ENCODE measurements at regions not wholly inside any gene's neighbourhood (a gene's known extent, or its start where the extent isn't known, plus 50 kb on each side); places are given as distances from the start of the nearest gene placed in this dataset.

GRCh38 chr9:135344523-135344901, 135.1 kb upstream of the PPP1R26 start:
- Histone ChIP-seq H3K27me3 (peaks cover 11 to 97% (median 61%) of the 10 kb centered on the region in 7 donors), H3K4me1 (peaks cover 0 to 10% (median 0%) of the 10 kb centered on the region in 9 donors), H3K27ac (no peak overlapping the region), H3K4me3 (no peak overlapping the region), H3K9me3 (no peaks in the 10 kb centered on the region), H3K36me3 (no peaks in the 10 kb centered on the region)
- DNase-seq (no peak), ATAC-seq (no peak)
- intact Hi-C loops (cut with DNase I): loop anchor here (1.0 to 10.0 kb wide), 5 partner anchors 68 to 657 kb away; partner anchors contain the start of gene OLFM1 (in 4 of the 10)
- no peak for TF ChIP-seq CTCF (IDR thresholded peaks at IDR 0.05)
- WGBS, 2 donors: 79 to 83% methylated on average over 7 of the region's 7 CpGs

DNA sequence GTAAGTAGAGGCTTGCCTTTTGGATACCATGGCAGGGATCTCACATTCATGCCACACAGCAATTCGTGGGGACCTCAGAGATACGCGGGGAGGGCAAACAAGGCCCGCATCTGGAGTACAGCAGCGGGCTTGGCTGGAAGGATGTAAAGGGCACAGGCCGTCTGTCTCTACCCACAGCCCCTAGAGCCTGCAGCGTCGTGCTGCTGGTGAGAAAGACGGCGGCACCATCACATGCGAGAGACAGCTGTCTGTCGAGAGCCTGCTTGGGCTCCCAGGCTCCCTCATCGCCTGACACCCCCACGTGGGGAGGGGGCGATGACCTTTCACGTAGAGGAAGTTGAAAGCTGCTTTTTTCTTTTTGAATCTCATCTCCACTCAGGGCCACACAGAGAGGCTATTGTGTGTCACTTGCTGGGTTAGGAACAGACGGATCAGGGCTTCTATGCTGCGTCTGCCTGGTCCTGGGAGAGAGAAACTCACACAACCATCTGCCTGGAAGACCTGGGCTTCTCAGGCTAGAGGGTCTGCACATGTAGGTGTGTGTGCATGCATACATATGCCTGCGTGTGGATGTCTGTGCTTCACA, 134.6 kb upstream of the PPP1R26 start:
- intact Hi-C loops (cut with DNase I): loop anchor here (1.0 to 10.0 kb wide), 5 partner anchors 67 to 658 kb away; partner anchors contain the start of gene OLFM1 (in 4 of the 10)
- DNase-seq: no peak
- WGBS, 2 donors: 62 to 67% methylated on average over 19 of the region's 19 CpGs

DNA sequence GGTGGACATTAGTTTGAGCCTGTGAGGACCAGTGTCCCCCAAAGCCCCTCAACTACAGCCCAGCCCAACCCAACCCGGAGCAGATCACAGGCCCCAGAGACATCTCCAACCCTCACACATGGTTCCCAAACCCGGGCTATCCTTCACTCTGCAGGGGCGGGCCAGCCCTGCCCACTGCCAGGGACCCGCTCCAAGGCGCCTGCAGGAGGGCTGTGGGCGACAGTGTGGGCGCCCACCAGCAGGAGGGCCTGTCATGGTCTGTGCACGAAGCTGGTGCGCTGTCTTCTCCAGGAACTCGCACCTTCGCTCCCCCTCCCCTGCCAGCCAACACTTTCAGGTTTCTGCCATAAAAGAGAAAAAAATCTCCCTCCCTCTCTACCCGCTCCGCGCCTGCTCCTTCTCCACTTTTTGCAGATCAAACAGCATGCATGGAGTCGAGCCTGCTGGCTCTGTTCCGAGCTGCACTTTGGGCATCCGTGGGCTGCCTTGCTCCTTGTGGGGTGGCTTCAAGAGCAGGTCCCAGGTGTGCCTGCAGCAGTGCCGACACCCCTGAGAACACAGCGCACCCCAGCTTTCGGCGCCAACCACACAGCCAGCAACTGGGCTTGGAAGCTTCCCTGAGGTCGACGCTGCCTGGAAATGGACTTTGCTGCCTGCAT, 133.7 kb upstream of the PPP1R26 start:
- Histone ChIP-seq H3K27ac (no peak overlapping the region), H3K4me1 (peaks cover 0 to 7% (median 0%) of the 10 kb centered on the region in 9 donors), H3K36me3 (no peaks in the 10 kb centered on the region), H3K4me3 (no peak overlapping the region), H3K27me3 (peaks cover 11 to 98% (median 69%) of the 10 kb centered on the region in 7 donors), H3K9me3 (no peaks in the 10 kb centered on the region)
- WGBS, 2 donors: 76 to 77% methylated on average over 22 to 23 of the region's 23 CpGs
- no peak for TF ChIP-seq CTCF (IDR thresholded peaks at IDR 0.05)
- no peak for DNase-seq
- ATAC-seq: no peak
- intact Hi-C loops (cut with DNase I): loop anchor here in 5 of 10 donors (2.0 to 10.0 kb wide), 2 partner anchors 259 to 651 kb away; partner anchors contain the start of gene OLFM1 (in 4 of the 5)

More for the DNA sequence above, 134.6 kb upstream of the PPP1R26 start:
- Histone ChIP-seq H3K27ac (no peak overlapping the region), H3K9me3 (no peaks in the 10 kb centered on the region), H3K4me3 (no peak overlapping the region), H3K36me3 (no peaks in the 10 kb centered on the region), H3K27me3 (peaks cover 11 to 97% (median 66%) of the 10 kb centered on the region in 7 donors), H3K4me1 (peaks cover 0 to 10% (median 0%) of the 10 kb centered on the region in 9 donors)
- no peak for TF ChIP-seq CTCF (IDR thresholded peaks at IDR 0.05)
- no peak for ATAC-seq

DNA sequence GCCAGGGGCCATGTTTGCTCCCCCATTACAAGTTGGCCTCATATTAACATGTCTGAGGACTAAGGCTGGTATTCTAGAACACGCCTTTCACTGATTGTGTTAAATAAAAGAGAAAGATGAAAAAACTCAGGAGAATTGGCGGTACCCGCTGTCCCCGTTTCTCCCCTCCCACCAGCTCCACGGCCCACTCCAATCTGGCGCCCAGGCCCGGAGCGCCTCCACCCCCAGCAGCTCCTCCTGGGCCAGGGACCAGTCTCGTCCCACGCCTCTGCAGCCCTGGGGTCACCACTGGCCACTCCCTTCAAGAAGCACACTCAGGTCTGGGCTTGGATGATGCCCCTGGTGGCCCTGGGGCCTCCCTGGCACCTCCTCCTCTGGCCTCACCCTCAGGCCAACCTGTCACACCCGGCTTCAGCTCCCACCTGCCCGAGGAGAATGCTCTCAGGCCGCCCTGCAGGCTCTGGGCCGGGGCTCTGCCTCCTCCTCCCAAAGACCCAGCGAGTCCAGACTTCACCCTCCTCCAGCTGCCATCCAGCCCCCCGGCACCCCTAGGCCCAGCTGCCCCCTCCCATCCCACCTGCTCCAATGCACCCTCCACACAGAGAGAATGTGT, 133.0 kb upstream of the PPP1R26 start:
- DNase-seq: no peak
- Histone ChIP-seq H3K27me3 (peaks cover 11 to 99% (median 71%) of the 10 kb centered on the region in 7 donors), H3K9me3 (no peaks in the 10 kb centered on the region), H3K4me3 (no peak overlapping the region), H3K36me3 (no peaks in the 10 kb centered on the region), H3K27ac (no peak overlapping the region), H3K4me1 (peaks cover 0 to 4% (median 0%) of the 10 kb centered on the region in 9 donors)
- intact Hi-C loops (cut with DNase I): loop anchor here in 1 of 10 donors (10.0 kb wide), 1 partner anchor 652 kb away; no protein-coding TSS in a partner anchor
- no peak for TF ChIP-seq CTCF (IDR thresholded peaks at IDR 0.05)
- 75 to 76% methylated on average over 16 of the region's 16 CpGs for WGBS, 2 donors
- no peak for ATAC-seq

Measured in heart right ventricle (tissue), 16 donors.